ENCODE measurements at regions not wholly inside any gene's neighbourhood (a gene's known extent, or its start where the extent isn't known, plus 50 kb on each side); places are given as distances from the start of the nearest gene placed in this dataset.

DNA sequence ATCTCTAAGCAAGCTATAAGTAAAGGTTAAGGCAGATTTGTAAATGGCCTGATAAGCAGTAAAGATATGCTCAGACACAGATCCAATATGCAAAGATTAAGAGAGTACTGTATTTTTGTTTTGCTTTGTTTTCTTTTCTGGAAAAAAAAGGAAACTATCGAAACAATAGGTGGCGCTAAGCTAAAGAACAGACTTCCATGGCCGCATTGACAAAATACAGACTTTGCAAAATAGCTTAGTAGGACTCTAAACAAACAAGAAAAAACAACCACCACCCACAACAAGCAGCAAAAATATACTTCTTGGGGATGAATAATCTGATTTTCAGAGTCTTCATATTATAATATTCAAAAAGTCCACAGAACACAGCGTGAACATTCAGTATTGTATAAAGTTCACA lies 758.4 kb upstream of the ROBO1 start:
- TF ChIP-seq JUND (IDR thresholded peaks at IDR 0.05; ENCODE audit: borderline replicate concordance, low read depth, low read length), result no peak
- TF ChIP-seq JUND (tag; IDR thresholded peaks at IDR 0.05; ENCODE audit: borderline replicate concordance, low read depth, low read length), result no peak
- no peak for TF ChIP-seq BHLHE40 (IDR thresholded peaks at IDR 0.05; ENCODE audit: low read length)
- TF ChIP-seq, protein P1, sequence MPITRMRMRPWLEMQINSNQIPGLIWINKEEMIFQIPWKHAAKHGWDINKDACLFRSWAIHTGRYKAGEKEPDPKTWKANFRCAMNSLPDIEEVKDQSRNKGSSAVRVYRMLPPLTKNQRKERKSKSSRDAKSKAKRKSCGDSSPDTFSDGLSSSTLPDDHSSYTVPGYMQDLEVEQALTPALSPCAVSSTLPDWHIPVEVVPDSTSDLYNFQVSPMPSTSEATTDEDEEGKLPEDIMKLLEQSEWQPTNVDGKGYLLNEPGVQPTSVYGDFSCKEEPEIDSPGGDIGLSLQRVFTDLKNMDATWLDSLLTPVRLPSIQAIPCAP (CRISPR knock-in tag; IDR thresholded peaks at IDR 0.05; ENCODE audit: borderline replicate concordance), result no peak
- no peak for TF ChIP-seq PRPF4 (IDR thresholded peaks at IDR 0.05; ENCODE audit: insufficient read depth, low read depth, low read length, poor library complexity, severe bottlenecking)
- TF ChIP-seq CHD4 (IDR thresholded peaks at IDR 0.05; ENCODE audit: insufficient read depth, insufficient replicate concordance, low read depth, low read length, poor library complexity, severe bottlenecking), result no peak
- TF ChIP-seq, protein P2, sequence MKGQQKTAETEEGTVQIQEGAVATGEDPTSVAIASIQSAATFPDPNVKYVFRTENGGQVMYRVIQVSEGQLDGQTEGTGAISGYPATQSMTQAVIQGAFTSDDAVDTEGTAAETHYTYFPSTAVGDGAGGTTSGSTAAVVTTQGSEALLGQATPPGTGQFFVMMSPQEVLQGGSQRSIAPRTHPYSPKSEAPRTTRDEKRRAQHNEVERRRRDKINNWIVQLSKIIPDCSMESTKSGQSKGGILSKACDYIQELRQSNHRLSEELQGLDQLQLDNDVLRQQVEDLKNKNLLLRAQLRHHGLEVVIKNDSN (CRISPR knock-in tag; IDR thresholded peaks at IDR 0.05), result no peak
- TF ChIP-seq, protein P3, sequence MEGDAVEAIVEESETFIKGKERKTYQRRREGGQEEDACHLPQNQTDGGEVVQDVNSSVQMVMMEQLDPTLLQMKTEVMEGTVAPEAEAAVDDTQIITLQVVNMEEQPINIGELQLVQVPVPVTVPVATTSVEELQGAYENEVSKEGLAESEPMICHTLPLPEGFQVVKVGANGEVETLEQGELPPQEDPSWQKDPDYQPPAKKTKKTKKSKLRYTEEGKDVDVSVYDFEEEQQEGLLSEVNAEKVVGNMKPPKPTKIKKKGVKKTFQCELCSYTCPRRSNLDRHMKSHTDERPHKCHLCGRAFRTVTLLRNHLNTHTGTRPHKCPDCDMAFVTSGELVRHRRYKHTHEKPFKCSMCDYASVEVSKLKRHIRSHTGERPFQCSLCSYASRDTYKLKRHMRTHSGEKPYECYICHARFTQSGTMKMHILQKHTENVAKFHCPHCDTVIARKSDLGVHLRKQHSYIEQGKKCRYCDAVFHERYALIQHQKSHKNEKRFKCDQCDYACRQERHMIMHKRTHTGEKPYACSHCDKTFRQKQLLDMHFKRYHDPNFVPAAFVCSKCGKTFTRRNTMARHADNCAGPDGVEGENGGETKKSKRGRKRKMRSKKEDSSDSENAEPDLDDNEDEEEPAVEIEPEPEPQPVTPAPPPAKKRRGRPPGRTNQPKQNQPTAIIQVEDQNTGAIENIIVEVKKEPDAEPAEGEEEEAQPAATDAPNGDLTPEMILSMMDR (IDR thresholded peaks at IDR 0.05 in 2 of 3, conservative IDR thresholded peaks at IDR 0.05 in 1 of 3; ENCODE audit: insufficient read depth in 2 of 3, low read depth in 1 of 3, low read length in 3 of 3), result no peak
- TF ChIP-seq EZH2 (IDR thresholded peaks at IDR 0.05; ENCODE audit: borderline replicate concordance, low read depth, low read length), result no peak
- TF ChIP-seq, protein P4, sequence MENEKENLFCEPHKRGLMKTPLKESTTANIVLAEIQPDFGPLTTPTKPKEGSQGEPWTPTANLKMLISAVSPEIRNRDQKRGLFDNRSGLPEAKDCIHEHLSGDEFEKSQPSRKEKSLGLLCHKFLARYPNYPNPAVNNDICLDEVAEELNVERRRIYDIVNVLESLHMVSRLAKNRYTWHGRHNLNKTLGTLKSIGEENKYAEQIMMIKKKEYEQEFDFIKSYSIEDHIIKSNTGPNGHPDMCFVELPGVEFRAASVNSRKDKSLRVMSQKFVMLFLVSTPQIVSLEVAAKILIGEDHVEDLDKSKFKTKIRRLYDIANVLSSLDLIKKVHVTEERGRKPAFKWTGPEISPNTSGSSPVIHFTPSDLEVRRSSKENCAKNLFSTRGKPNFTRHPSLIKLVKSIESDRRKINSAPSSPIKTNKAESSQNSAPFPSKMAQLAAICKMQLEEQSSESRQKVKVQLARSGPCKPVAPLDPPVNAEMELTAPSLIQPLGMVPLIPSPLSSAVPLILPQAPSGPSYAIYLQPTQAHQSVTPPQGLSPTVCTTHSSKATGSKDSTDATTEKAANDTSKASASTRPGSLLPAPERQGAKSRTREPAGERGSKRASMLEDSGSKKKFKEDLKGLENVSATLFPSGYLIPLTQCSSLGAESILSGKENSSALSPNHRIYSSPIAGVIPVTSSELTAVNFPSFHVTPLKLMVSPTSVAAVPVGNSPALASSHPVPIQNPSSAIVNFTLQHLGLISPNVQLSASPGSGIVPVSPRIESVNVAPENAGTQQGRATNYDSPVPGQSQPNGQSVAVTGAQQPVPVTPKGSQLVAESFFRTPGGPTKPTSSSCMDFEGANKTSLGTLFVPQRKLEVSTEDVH (IDR thresholded peaks at IDR 0.05; ENCODE audit: low read depth, partially characterized antibody), result no peak
- no peak for TF ChIP-seq CEBPB (tag; IDR thresholded peaks at IDR 0.05)
- TF ChIP-seq, protein P5, sequence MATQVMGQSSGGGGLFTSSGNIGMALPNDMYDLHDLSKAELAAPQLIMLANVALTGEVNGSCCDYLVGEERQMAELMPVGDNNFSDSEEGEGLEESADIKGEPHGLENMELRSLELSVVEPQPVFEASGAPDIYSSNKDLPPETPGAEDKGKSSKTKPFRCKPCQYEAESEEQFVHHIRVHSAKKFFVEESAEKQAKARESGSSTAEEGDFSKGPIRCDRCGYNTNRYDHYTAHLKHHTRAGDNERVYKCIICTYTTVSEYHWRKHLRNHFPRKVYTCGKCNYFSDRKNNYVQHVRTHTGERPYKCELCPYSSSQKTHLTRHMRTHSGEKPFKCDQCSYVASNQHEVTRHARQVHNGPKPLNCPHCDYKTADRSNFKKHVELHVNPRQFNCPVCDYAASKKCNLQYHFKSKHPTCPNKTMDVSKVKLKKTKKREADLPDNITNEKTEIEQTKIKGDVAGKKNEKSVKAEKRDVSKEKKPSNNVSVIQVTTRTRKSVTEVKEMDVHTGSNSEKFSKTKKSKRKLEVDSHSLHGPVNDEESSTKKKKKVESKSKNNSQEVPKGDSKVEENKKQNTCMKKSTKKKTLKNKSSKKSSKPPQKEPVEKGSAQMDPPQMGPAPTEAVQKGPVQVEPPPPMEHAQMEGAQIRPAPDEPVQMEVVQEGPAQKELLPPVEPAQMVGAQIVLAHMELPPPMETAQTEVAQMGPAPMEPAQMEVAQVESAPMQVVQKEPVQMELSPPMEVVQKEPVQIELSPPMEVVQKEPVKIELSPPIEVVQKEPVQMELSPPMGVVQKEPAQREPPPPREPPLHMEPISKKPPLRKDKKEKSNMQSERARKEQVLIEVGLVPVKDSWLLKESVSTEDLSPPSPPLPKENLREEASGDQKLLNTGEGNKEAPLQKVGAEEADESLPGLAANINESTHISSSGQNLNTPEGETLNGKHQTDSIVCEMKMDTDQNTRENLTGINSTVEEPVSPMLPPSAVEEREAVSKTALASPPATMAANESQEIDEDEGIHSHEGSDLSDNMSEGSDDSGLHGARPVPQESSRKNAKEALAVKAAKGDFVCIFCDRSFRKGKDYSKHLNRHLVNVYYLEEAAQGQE (IDR thresholded peaks at IDR 0.05; ENCODE audit: borderline replicate concordance), result no peak
- TF ChIP-seq, protein P5 (CRISPR knock-in tag; IDR thresholded peaks at IDR 0.05; ENCODE audit: low read depth), result no peak

Measured in K562 (cell line).